ENCODE measurements at regions not wholly inside any gene's neighbourhood (a gene's known extent, or its start where the extent isn't known, plus 50 kb on each side); places are given as distances from the start of the nearest gene placed in this dataset.

- H3K27ac ChIP-seq (ENCODE audit: low read depth in 2 of 2, low read length in 1 of 2) = no peak overlapping the region
- peaks cover 0 to 6% of the 10 kb centered on the region in 2 experiments; a peak in 1 of 4 replicates for H3K4me1 ChIP-seq (ENCODE audit: control insufficient read depth in 1 of 2, insufficient read depth in 2 of 2, low read depth in 1 of 2, low read length in 1 of 2)
- no peak overlapping the region for H3K4me3 ChIP-seq (ENCODE audit: low read depth in 2 of 2, low read length in 1 of 2)
- no peak for DNase-seq
- no peaks in the 10 kb centered on the region for H3K36me3 ChIP-seq (replicated peaks in 1 of 2; ENCODE audit: control insufficient read depth in 1 of 2, insufficient read depth in 2 of 2, low read length in 1 of 2)
- POLR2A ChIA-PET = no interaction called here
- no peaks in the 10 kb centered on the region for H4K20me1 ChIP-seq (ENCODE audit: insufficient read depth)
- no peaks in the 10 kb centered on the region for H3F3A ChIP-seq (replicated peaks; ENCODE audit: insufficient read depth)
- H3K27me3 ChIP-seq (ENCODE audit: insufficient read depth) = no peaks in the 10 kb centered on the region; the same call in 1 of the 2 replicates
- no peak overlapping the region for H3K4me2 ChIP-seq
- H3K9me3 ChIP-seq = no peaks in the 10 kb centered on the region
- no peaks in the 10 kb centered on the region for H3K79me2 ChIP-seq (ENCODE audit: insufficient read depth)
- no peaks in the 10 kb centered on the region for H3K9me2 ChIP-seq
- WGBS (ENCODE audit: low lambda C conversion rate) = 36% methylated on average over 2 of the region's 2 CpGs
- TF ChIP-seq ELF1 (IDR thresholded peaks at IDR 0.05) = no peak
- TF ChIP-seq EZH2phosphoT487 (IDR thresholded peaks at IDR 0.05; ENCODE audit: borderline replicate concordance, low read depth) = no peak
- no peak for TF ChIP-seq ZBTB33 (IDR thresholded peaks at IDR 0.05; ENCODE audit: borderline replicate concordance, low read depth)
- no peak for TF ChIP-seq YY1 (IDR thresholded peaks at IDR 0.05; ENCODE audit: low read depth)
- no peak for TF ChIP-seq RCOR1 (IDR thresholded peaks at IDR 0.05; ENCODE audit: low read length)
- no peak overlapping the region for H3K9ac ChIP-seq
- CTCF ChIA-PET = interaction anchor here (1.5 kb wide), 1 partner anchor 52 kb away, joined by 8 read pairs; no protein-coding TSS in a partner anchor
- H2AFZ ChIP-seq (ENCODE audit: low read depth) = no peak overlapping the region
Observed at GRCh38 chr3:71928212-71928611, 143.3 kb upstream of the PROK2 start.

- CTCF ChIA-PET = interaction anchor here (1.5 kb wide), 1 partner anchor 52 kb away, joined by 8 read pairs; no protein-coding TSS in a partner anchor
- Histone ChIP-seq H3K79me2 (ENCODE audit: insufficient read depth) (no peaks in the 10 kb centered on the region), H3K36me3 (replicated peaks in 1 of 2; ENCODE audit: control insufficient read depth in 1 of 2, insufficient read depth in 2 of 2, low read length in 1 of 2) (no peaks in the 10 kb centered on the region), H3K4me2 (no peak overlapping the region), H2AFZ (ENCODE audit: low read depth) (no peak overlapping the region), H3F3A (replicated peaks; ENCODE audit: insufficient read depth) (no peaks in the 10 kb centered on the region), H3K4me1 (ENCODE audit: control insufficient read depth in 1 of 2, insufficient read depth in 2 of 2, low read depth in 1 of 2, low read length in 1 of 2) (peaks cover 0 to 6% of the 10 kb centered on the region in 2 experiments; a peak in 1 of 4 replicates), H3K9ac (no peak overlapping the region), H3K9me2 (no peaks in the 10 kb centered on the region), H3K27ac (ENCODE audit: low read depth in 2 of 2, low read length in 1 of 2) (no peak overlapping the region), H3K27me3 (ENCODE audit: insufficient read depth) (no peaks in the 10 kb centered on the region; the same call in 1 of the 2 replicates), H3K4me3 (ENCODE audit: low read depth in 2 of 2, low read length in 1 of 2) (no peak overlapping the region), H4K20me1 (ENCODE audit: insufficient read depth) (no peaks in the 10 kb centered on the region), H3K9me3 (no peaks in the 10 kb centered on the region)
- POLR2A ChIA-PET = no interaction called here
- WGBS (ENCODE audit: low lambda C conversion rate) = 46% methylated on average over 8 of the region's 8 CpGs
- no peak for DNase-seq
- no peak for TF ChIP-seq RCOR1 (IDR thresholded peaks at IDR 0.05; ENCODE audit: low read length)
- TF ChIP-seq MXI1 (IDR thresholded peaks at IDR 0.05; ENCODE audit: low read depth, low read length) = no peak
- TF ChIP-seq EP300 (IDR thresholded peaks at IDR 0.05; ENCODE audit: borderline replicate concordance in 1 of 2, low read depth in 1 of 2, low read length in 1 of 2) = no peak
- no peak for TF ChIP-seq USF1 (IDR thresholded peaks at IDR 0.05; ENCODE audit: borderline replicate concordance, low read depth)
- no peak for TF ChIP-seq NRF1 (IDR thresholded peaks at IDR 0.05; ENCODE audit: low read depth, low read length)
- TF ChIP-seq REST (IDR thresholded peaks at IDR 0.05; ENCODE audit: low read depth, low read length) = no peak
- no peak for TF ChIP-seq GABPA (IDR thresholded peaks at IDR 0.05; ENCODE audit: low read depth)
- no peak for TF ChIP-seq JUND (IDR thresholded peaks at IDR 0.05)
- no peak for TF ChIP-seq GATA2 (CRISPR knock-in tag; IDR thresholded peaks at IDR 0.05)
- TF ChIP-seq USF2 (IDR thresholded peaks at IDR 0.05; ENCODE audit: borderline replicate concordance, low read depth, low read length) = no peak
- no peak for TF ChIP-seq ZBTB33 (IDR thresholded peaks at IDR 0.05; ENCODE audit: borderline replicate concordance, low read depth)
- no peak for TF ChIP-seq RFX5 (IDR thresholded peaks at IDR 0.05; ENCODE audit: low read length)
- TF ChIP-seq MAX (IDR thresholded peaks at IDR 0.05; ENCODE audit: low read depth) = no peak
- TF ChIP-seq MEF2A (IDR thresholded peaks at IDR 0.05; ENCODE audit: borderline replicate concordance, low read depth) = no peak
Observed at GRCh38 chr3:71927505-71928066, 142.6 kb upstream of the PROK2 start.
